Activated CD4-positive, alpha-beta T cell treated with anti-CD3 and anti-CD28 coated beads, Interleukin-2, Interleukin-4, amounts not matched to agents 100 ng/mL and 50 ng/mL, durations not matched to agents 16 hours and 8 hours (primary cell): ENCODE measurements at regions not wholly inside any gene's neighbourhood (a gene's known extent, or its start where the extent isn't known, plus 50 kb on each side); places are given as distances from the start of the nearest gene placed in this dataset.
"Not testable (repeated sequence)": the region's sequence is repeated elsewhere in the genome, so short reads cannot be mapped to it uniquely, and the experiment has no call there.

ENCODE experiments used
- DNase-seq: peaks from one replicate; pipeline ENCODE4 v3.0.0-alpha.2; 2020; ENCODE audit warnings: low spot score

- DNase-seq, result no peak
These were observed 1388.1 kb downstream of the AMY1C start for GRCh38 chr1:105137543-105138457.

- no peak for DNase-seq
These were observed 1388.8 kb downstream of the AMY1C start for GRCh38 chr1:105138458-105138893.

GRCh38 chr1:105172788-105173187 lies 1423.1 kb downstream of the AMY1C start:
- DNase-seq, result no peak

- no peak for DNase-seq
These were observed 1431.1 kb downstream of the AMY1C start for GRCh38 chr1:105180789-105181188.

GRCh38 chr1:105204836-105205371 lies 1455.2 kb downstream of the AMY1C start:
- DNase-seq, result no peak

- DNase-seq, result no peak
These were observed 1458.9 kb downstream of the AMY1C start for GRCh38 chr1:105208581-105208980.

GRCh38 chr1:105210747-105211146 lies 1461.0 kb downstream of the AMY1C start:
- no peak for DNase-seq

- no peak for DNase-seq
These were observed 1481.7 kb downstream of the AMY1C start for GRCh38 chr1:105231378-105231777.

- no peak for DNase-seq
These were observed 1493.7 kb downstream of the AMY1C start for GRCh38 chr1:105243411-105243810.

- DNase-seq, result no peak
These were observed 1494.3 kb downstream of the AMY1C start for GRCh38 chr1:105243969-105244368.

GRCh38 chr1:105254906-105255305 lies 1505.2 kb downstream of the AMY1C start:
- DNase-seq, result no peak

GRCh38 chr1:105260001-105260400 lies 1510.3 kb downstream of the AMY1C start:
- no peak for DNase-seq

- no peak for DNase-seq
These were observed 1521.3 kb downstream of the AMY1C start for GRCh38 chr1:105270966-105271365.

- not testable (repeated sequence) for DNase-seq
These were observed 1522.7 kb downstream of the AMY1C start for GRCh38 chr1:105272376-105272775.

- DNase-seq, result no peak
These were observed 1545.1 kb downstream of the AMY1C start for GRCh38 chr1:105294838-105295237.

GRCh38 chr1:105310063-105310462 lies 1560.4 kb downstream of the AMY1C start:
- no peak for DNase-seq

GRCh38 chr1:105317976-105318375 lies 1568.3 kb downstream of the AMY1C start:
- DNase-seq, result no peak

- no peak for DNase-seq
These were observed 1577.2 kb downstream of the AMY1C start for GRCh38 chr1:105326886-105327285.

GRCh38 chr1:105337420-105337819 lies 1587.7 kb downstream of the AMY1C start:
- DNase-seq, result no peak

- no peak for DNase-seq
These were observed 1593.6 kb downstream of the AMY1C start for GRCh38 chr1:105343317-105343716.

GRCh38 chr1:105359457-105359856 lies 1609.8 kb downstream of the AMY1C start:
- DNase-seq, result no peak

- no peak for DNase-seq
These were observed 1612.7 kb downstream of the AMY1C start for GRCh38 chr1:105362438-105362837.

- DNase-seq, result no peak
These were observed 1618.7 kb downstream of the AMY1C start for GRCh38 chr1:105368446-105368845.

GRCh38 chr1:105373681-105374080 lies 1624.0 kb downstream of the AMY1C start:
- no peak for DNase-seq
